SU-DHL-6 (cell line): ENCODE measurements at regions not wholly inside any gene's neighbourhood (a gene's known extent, or its start where the extent isn't known, plus 50 kb on each side); places are given as distances from the start of the nearest gene placed in this dataset.

Experiments used
- EZH2phosphoT487 ChIP-seq: fragments of 200-600 bp; sonication (generic), shearing (Covaris generic); conservative IDR thresholded peaks from 2 replicates; pipeline ENCODE4 v1.6.1; 2018; ENCODE audit warnings: mild to moderate bottlenecking, antibody characterized with exemption, low read length, moderate library complexity, mixed read lengths
- TF ChIP-seq, protein P1 (sequence below): fragments of 200-600 bp; sonication (generic); IDR thresholded peaks from one replicate; pipeline ENCODE4 v1.5.1; 2017; ENCODE audit warnings: antibody characterized with exemption, mild to moderate bottlenecking, low read length, moderate library complexity; ENCODE audit not compliant: insufficient read depth, poor library complexity, severe bottlenecking

DNA sequence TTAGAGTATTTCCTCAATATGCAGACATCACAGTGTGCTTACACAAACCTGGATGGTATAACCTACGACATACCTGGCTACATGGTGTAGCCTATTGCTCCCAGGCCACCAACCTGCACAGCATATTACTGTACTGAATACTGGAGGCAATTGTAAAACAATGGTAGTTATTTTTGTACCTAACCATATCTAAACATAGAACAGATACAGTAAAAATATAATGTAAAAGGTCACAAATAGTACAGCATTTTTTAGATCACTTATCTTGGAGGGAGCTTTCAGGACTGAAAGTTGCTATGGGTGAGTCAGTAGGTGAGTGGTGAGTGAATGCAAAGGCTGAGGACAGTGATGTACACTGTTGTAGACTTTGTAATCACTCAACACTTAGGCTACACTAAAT, 492.3 kb downstream of the MRPL39 start:
- TF ChIP-seq, protein P1, sequence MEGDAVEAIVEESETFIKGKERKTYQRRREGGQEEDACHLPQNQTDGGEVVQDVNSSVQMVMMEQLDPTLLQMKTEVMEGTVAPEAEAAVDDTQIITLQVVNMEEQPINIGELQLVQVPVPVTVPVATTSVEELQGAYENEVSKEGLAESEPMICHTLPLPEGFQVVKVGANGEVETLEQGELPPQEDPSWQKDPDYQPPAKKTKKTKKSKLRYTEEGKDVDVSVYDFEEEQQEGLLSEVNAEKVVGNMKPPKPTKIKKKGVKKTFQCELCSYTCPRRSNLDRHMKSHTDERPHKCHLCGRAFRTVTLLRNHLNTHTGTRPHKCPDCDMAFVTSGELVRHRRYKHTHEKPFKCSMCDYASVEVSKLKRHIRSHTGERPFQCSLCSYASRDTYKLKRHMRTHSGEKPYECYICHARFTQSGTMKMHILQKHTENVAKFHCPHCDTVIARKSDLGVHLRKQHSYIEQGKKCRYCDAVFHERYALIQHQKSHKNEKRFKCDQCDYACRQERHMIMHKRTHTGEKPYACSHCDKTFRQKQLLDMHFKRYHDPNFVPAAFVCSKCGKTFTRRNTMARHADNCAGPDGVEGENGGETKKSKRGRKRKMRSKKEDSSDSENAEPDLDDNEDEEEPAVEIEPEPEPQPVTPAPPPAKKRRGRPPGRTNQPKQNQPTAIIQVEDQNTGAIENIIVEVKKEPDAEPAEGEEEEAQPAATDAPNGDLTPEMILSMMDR: no peak
- no peak for TF ChIP-seq EZH2phosphoT487
